WTC11 (cell line): ENCODE measurements at regions not wholly inside any gene's neighbourhood (a gene's known extent, or its start where the extent isn't known, plus 50 kb on each side); places are given as distances from the start of the nearest gene placed in this dataset.

Experiments
- ATAC-seq: fragments of 200-7000 bp; cut with Tn5 transposase; 2 replicates; pipeline ENCODE4 v1.10.0; 2021; ENCODE audit warnings: mild to moderate bottlenecking, moderate library complexity
- CTCF ChIA-PET: fragments of 300-600 bp; sonication (Branson Sonifier 250); formaldehyde crosslinking; loops from one replicate; lab custom pipeline; 2021; ENCODE audit warnings: antibody characterized with exemption; lab: Charles Lee
- POLR2A ChIA-PET: fragments of 350-600 bp; sonication (Branson Sonifier 250); formaldehyde crosslinking; loops from one replicate; lab custom pipeline; 2021; ENCODE audit warnings: antibody characterized with exemption; lab: Charles Lee
- DNase-seq: peaks from one replicate; pipeline ENCODE4 v3.0.0; 2021; ENCODE audit warnings: low spot score
- H3K27ac Mint-ChIP-seq: 2 replicates; pipeline ENCODE4 v1.8.0; 2021; ENCODE audit warnings: mixed read lengths
- H3K27me3 Mint-ChIP-seq: 2 replicates; pipeline ENCODE4 v1.8.0; 2021; ENCODE audit warnings: low read depth, mild to moderate bottlenecking, moderate library complexity, mixed read lengths
- H3K36me3 Mint-ChIP-seq: 2 replicates; pipeline ENCODE4 v1.8.0; 2021; ENCODE audit warnings: mixed read lengths
- H3K4me1 Mint-ChIP-seq: 2 replicates; pipeline ENCODE4 v1.8.0; 2022; ENCODE audit warnings: mixed read lengths
- H3K4me3 Mint-ChIP-seq: 2 replicates; pipeline ENCODE4 v1.8.0; 2021; ENCODE audit warnings: mild to moderate bottlenecking, moderate library complexity, mixed read lengths
- H3K9me3 Mint-ChIP-seq: 2 replicates; pipeline ENCODE4 v1.8.0; 2021; ENCODE audit warnings: mixed read lengths
- ATF2 ChIP-seq: sonication (generic); formaldehyde crosslinking; IDR thresholded peaks from 2 replicates; pipeline ENCODE4 v1.8.1; 2022; ENCODE audit warnings: low read depth, missing genetic modification reagents, borderline replicate concordance
- ATF3 ChIP-seq: sonication (generic); formaldehyde crosslinking; conservative IDR thresholded peaks from 2 replicates; pipeline ENCODE4 v1.8.1; 2022; ENCODE audit warnings: mild to moderate bottlenecking, missing genetic modification reagents
- ATF6 ChIP-seq: sonication (generic); formaldehyde crosslinking; IDR thresholded peaks from 2 replicates; pipeline ENCODE4 v1.8.1; 2023; ENCODE audit warnings: mild to moderate bottlenecking, missing genetic modification reagents
- CREB1 ChIP-seq: sonication (generic); formaldehyde crosslinking; IDR thresholded peaks from 2 replicates; pipeline ENCODE4 v1.8.0; 2023; ENCODE audit warnings: mild to moderate bottlenecking, missing genetic modification reagents
- E2F5 ChIP-seq: sonication (generic); formaldehyde crosslinking; IDR thresholded peaks from 2 replicates; pipeline ENCODE4 v1.8.1; 2022; ENCODE audit warnings: mild to moderate bottlenecking, moderate library complexity, missing genetic modification reagents
- ELF4 ChIP-seq: sonication (generic); formaldehyde crosslinking; IDR thresholded peaks from 2 replicates; pipeline ENCODE4 v1.8.1; 2022; ENCODE audit warnings: low read depth, mild to moderate bottlenecking, moderate library complexity, missing genetic modification reagents
- FOXJ3 ChIP-seq: sonication (generic); formaldehyde crosslinking; IDR thresholded peaks from 2 replicates; pipeline ENCODE4 v1.9.0; 2021; ENCODE audit warnings: missing genetic modification reagents, mild to moderate bottlenecking, borderline replicate concordance
- HMGA2 ChIP-seq: fragments of 250-450 bp; sonication (Bioruptor Pico); IDR thresholded peaks from 2 replicates; pipeline ENCODE4 v1.4.0; 2021; ENCODE audit warnings: mild to moderate bottlenecking, moderate library complexity
- IRF2 ChIP-seq: sonication (generic); formaldehyde crosslinking; IDR thresholded peaks from 2 replicates; pipeline ENCODE4 v1.8.0; 2022; ENCODE audit warnings: low read depth, missing genetic modification reagents, borderline replicate concordance
- JUN ChIP-seq: sonication (generic); formaldehyde crosslinking; IDR thresholded peaks from 2 replicates; pipeline ENCODE4 v1.8.0; 2023; ENCODE audit warnings: mild to moderate bottlenecking, missing genetic modification reagents
- MAX ChIP-seq: sonication (generic); formaldehyde crosslinking; IDR thresholded peaks from 2 replicates; pipeline ENCODE4 v1.8.0; 2022; ENCODE audit warnings: mild to moderate bottlenecking, missing genetic modification reagents
- MYBL2 ChIP-seq: sonication (generic); formaldehyde crosslinking; IDR thresholded peaks from 2 replicates; pipeline ENCODE4 v1.8.1; 2023; ENCODE audit warnings: mild to moderate bottlenecking, moderate library complexity, missing genetic modification reagents
- NR1H2 ChIP-seq: sonication (generic); formaldehyde crosslinking; IDR thresholded peaks from 2 replicates; pipeline ENCODE4 v1.9.0; 2021; ENCODE audit warnings: mild to moderate bottlenecking, moderate library complexity, missing genetic modification reagents
- RELA ChIP-seq: sonication (generic); formaldehyde crosslinking; IDR thresholded peaks from 2 replicates; pipeline ENCODE4 v1.8.1; 2022; ENCODE audit warnings: missing genetic modification reagents, mild to moderate bottlenecking, borderline replicate concordance
- SMAD4 ChIP-seq: sonication (generic); formaldehyde crosslinking; IDR thresholded peaks from 2 replicates; pipeline ENCODE4 v1.8.0; 2022; ENCODE audit warnings: mild to moderate bottlenecking, missing genetic modification reagents
- ZNF121 ChIP-seq: sonication (generic); formaldehyde crosslinking; IDR thresholded peaks from 2 replicates; pipeline ENCODE4 v1.8.0; 2023; ENCODE audit warnings: missing genetic modification reagents
- ZNF219 ChIP-seq: sonication (generic); formaldehyde crosslinking; IDR thresholded peaks from 2 replicates; pipeline ENCODE4 v1.8.0; 2023; ENCODE audit warnings: missing genetic modification reagents, mild to moderate bottlenecking, borderline replicate concordance
- ZNF396 ChIP-seq: fragments of 250-450 bp; sonication (Bioruptor Pico); IDR thresholded peaks from 2 replicates; pipeline ENCODE4 v1.8.0; 2021; ENCODE audit warnings: mild to moderate bottlenecking, moderate library complexity, borderline replicate concordance

GRCh38 chr4:31613946-31614623, 893.9 kb downstream of the PCDH7 start:
- CTCF ChIA-PET, result no interaction called here
- POLR2A ChIA-PET, result no interaction called here
- Mint-ChIP-seq H3K9me3 (0 out of 2 replicates have a peak, but pooled peaks cover 4% of the 10 kb centered on the region), H3K4me1 (peaks cover 10% of the 10 kb centered on the region), H3K27me3 (no peaks in the 10 kb centered on the region), H3K4me3 (no peak overlapping the region), H3K36me3 (no peaks in the 10 kb centered on the region), H3K27ac (no peak overlapping the region)
- peak; percentile 81 for ATAC-seq
- DNase-seq, result peak; percentile 13
- no peak for TF ChIP-seq HMGA2 (CRISPR knock-in tag)
- no peak for TF ChIP-seq FOXJ3 (CRISPR knock-in tag)
- TF ChIP-seq RELA (CRISPR knock-in tag), result no peak
- TF ChIP-seq JUN (CRISPR knock-in tag), result no peak
- TF ChIP-seq ATF3, result no peak

GRCh38 chr4:31617667-31618066, 897.5 kb downstream of the PCDH7 start:
- no peak for DNase-seq
- 0 out of 2 replicates have a peak, but pooled peaks cover under 1% of the 10 kb centered on the region for H3K9me3 Mint-ChIP-seq
- peaks cover 10% of the 10 kb centered on the region for H3K4me1 Mint-ChIP-seq
- no peak overlapping the region for H3K27ac Mint-ChIP-seq
- TF ChIP-seq MAX (CRISPR knock-in tag) (no peak), ATF6 (CRISPR knock-in tag) (no peak), ZNF396 (CRISPR knock-in tag) (no peak), ELF4 (no peak), SMAD4 (CRISPR knock-in tag) (no peak), ZNF219 (no peak), ZNF121 (no peak), MYBL2 (CRISPR knock-in tag) (no peak), E2F5 (CRISPR knock-in tag) (no peak), NR1H2 (CRISPR knock-in tag) (no peak), IRF2 (CRISPR knock-in tag) (no peak), CREB1 (CRISPR knock-in tag) (no peak)
- ChIA-PET CTCF (no interaction called here), POLR2A (no interaction called here)
- no peak overlapping the region for H3K4me3 Mint-ChIP-seq
- ATAC-seq, result no peak
- no peaks in the 10 kb centered on the region for H3K27me3 Mint-ChIP-seq
- H3K36me3 Mint-ChIP-seq, result no peaks in the 10 kb centered on the region

GRCh38 chr4:31620476-31620875, 900.3 kb downstream of the PCDH7 start:
- 0 out of 2 replicates have a peak, but pooled peaks cover 5% of the 10 kb centered on the region for H3K9me3 Mint-ChIP-seq
- ATAC-seq (no peak), DNase-seq (no peak)
- H3K27me3 Mint-ChIP-seq, result no peaks in the 10 kb centered on the region
- no peak for TF ChIP-seq ATF2 (CRISPR knock-in tag)
- POLR2A ChIA-PET, result no interaction called here
- no peak overlapping the region for H3K4me3 Mint-ChIP-seq
- CTCF ChIA-PET, result no interaction called here
- H3K27ac Mint-ChIP-seq, result no peak overlapping the region
- no peaks in the 10 kb centered on the region for H3K36me3 Mint-ChIP-seq
- H3K4me1 Mint-ChIP-seq, result no peaks in the 10 kb centered on the region
